ENCODE measurements at regions not wholly inside any gene's neighbourhood (a gene's known extent, or its start where the extent isn't known, plus 50 kb on each side); places are given as distances from the start of the nearest gene placed in this dataset.

- TF ChIP-seq CTCF (IDR thresholded peaks at IDR 0.05; ENCODE audit: insufficient read depth, low read depth, low read length) (no peak), EZH2 (IDR thresholded peaks at IDR 0.05; ENCODE audit: insufficient read depth, low read length) (no peak)
Observed at GRCh38 chr4:28784188-28784587, 1923.5 kb downstream of the STIM2 start.

Data from astrocyte (in vitro differentiated cells and primary cell).